CD14-positive monocyte (primary cell): ENCODE measurements at regions not wholly inside any gene's neighbourhood (a gene's known extent, or its start where the extent isn't known, plus 50 kb on each side); places are given as distances from the start of the nearest gene placed in this dataset.

ENCODE experiments used
- DNase-seq, 3 donors: peaks; one replicate each; pipeline ENCODE4 v3.0.0-alpha.2; 2011 to 2022
- H2AFZ ChIP-seq: 2 replicates; pipeline ENCODE4 v1.6.0; 2012; ENCODE audit warnings: mild to moderate bottlenecking, low read depth, low read length, inconsistent platforms; ENCODE audit not compliant: insufficient read depth, poor library complexity, severe bottlenecking
- H3K27ac ChIP-seq, 2 donors: 1 replicate in 1 of 2; 2 replicates in 1 of 2; pipeline ENCODE4 v1.5.1; 2012 to 2013; ENCODE audit warnings: low read length in 2 of 2, control low read depth in 1 of 2, inconsistent platforms in 1 of 2, low read depth in 1 of 2, mild to moderate bottlenecking in 1 of 2
- H3K27me3 ChIP-seq, 2 donors: one replicate each; pipeline versions ENCODE4 v1.6.0 to v1.6.1; 2011 to 2013; ENCODE audit warnings: low read length in 2 of 2; ENCODE audit not compliant: control insufficient read depth in 2 of 2, insufficient read depth in 2 of 2
- H3K36me3 ChIP-seq, 2 donors: replicated peaks in 1 of 2; 1 replicate in 1 of 2; 2 replicates in 1 of 2; pipeline versions ENCODE4 v1.5.1 to v1.6.1; 2012 to 2013; ENCODE audit warnings: low read length in 2 of 2, control low read depth in 1 of 2, inconsistent platforms in 1 of 2, mild to moderate bottlenecking in 1 of 2; ENCODE audit not compliant: insufficient read depth in 2 of 2, control insufficient read depth in 1 of 2
- H3K4me1 ChIP-seq, 2 donors: 1 replicate in 1 of 2; 2 replicates in 1 of 2; pipeline versions ENCODE4 v1.5.1 to v1.6.1; 2012 to 2013; ENCODE audit warnings: low read length in 2 of 2, control low read depth in 1 of 2, inconsistent platforms in 1 of 2, mild to moderate bottlenecking in 1 of 2, moderate library complexity in 1 of 2; ENCODE audit not compliant: insufficient read depth in 2 of 2, control insufficient read depth in 1 of 2
- H3K4me2 ChIP-seq: replicated peaks from 2 replicates; pipeline ENCODE3; 2012; ENCODE audit warnings: low read length, moderate library complexity, mild to moderate bottlenecking; ENCODE audit not compliant: poor library complexity, severe bottlenecking; ENCODE audit errors: extremely low read depth
- H3K4me3 ChIP-seq, 3 experiments: fragments of 200-600 bp in 1 of 3; sonication (generic) in 1 of 3; replicated peaks in 1 of 3; 1 replicate in 2 of 3; 2 replicates in 1 of 3; pipeline ENCODE4 v1.5.1; 2011 to 2013; ENCODE audit warnings: low read length in 3 of 3, mild to moderate bottlenecking in 3 of 3, control low read depth in 2 of 3, low read depth in 2 of 3, inconsistent platforms in 1 of 3, moderate library complexity in 1 of 3
- H3K79me2 ChIP-seq: 2 replicates; pipeline ENCODE4 v1.6.0; 2012; ENCODE audit warnings: mild to moderate bottlenecking, control low read depth, inconsistent platforms, low read length, moderate library complexity; ENCODE audit not compliant: insufficient read depth
- H3K9ac ChIP-seq: 2 replicates; pipeline ENCODE4 v1.6.0; 2017; ENCODE audit warnings: low read length, mild to moderate bottlenecking; ENCODE audit not compliant: insufficient read depth, poor library complexity, severe bottlenecking
- H3K9me3 ChIP-seq, 2 donors: replicated peaks in 1 of 2; 1 replicate in 1 of 2; 2 replicates in 1 of 2; pipeline versions ENCODE4 v1.5.1 to v1.6.1; 2012 to 2013; ENCODE audit warnings: low read length in 2 of 2, control low read depth in 1 of 2; ENCODE audit not compliant: control insufficient read depth in 1 of 2, insufficient read depth in 1 of 2
- H4K20me1 ChIP-seq: 2 replicates; pipeline ENCODE4 v1.6.0; 2012; ENCODE audit warnings: mild to moderate bottlenecking, low read length, control low read depth, moderate library complexity; ENCODE audit not compliant: insufficient read depth
- H3K27ac Mint-ChIP-seq, 7 donors: one replicate each; pipeline ENCODE4 v1.8.0; 2020; ENCODE audit warnings: mild to moderate bottlenecking in 7 of 7, mixed read lengths in 7 of 7, moderate library complexity in 6 of 7, inconsistent platforms in 2 of 7
- H3K27me3 Mint-ChIP-seq, 3 donors: one replicate each; pipeline ENCODE4 v1.8.0; 2021 to 2022; ENCODE audit warnings: low read depth in 3 of 3, mild to moderate bottlenecking in 3 of 3, mixed read lengths in 3 of 3, moderate library complexity in 3 of 3, inconsistent platforms in 1 of 3
- H3K36me3 Mint-ChIP-seq, 2 donors: one replicate each; pipeline ENCODE4 v1.8.0; 2020; ENCODE audit warnings: mixed read lengths in 2 of 2, inconsistent platforms in 1 of 2, mild to moderate bottlenecking in 1 of 2
- H3K4me1 Mint-ChIP-seq: one replicate; pipeline ENCODE4 v1.8.0; 2020; ENCODE audit warnings: mild to moderate bottlenecking, mixed read lengths
- H3K4me3 Mint-ChIP-seq, 2 donors: one replicate each; pipeline ENCODE4 v1.8.0; 2020; ENCODE audit warnings: mild to moderate bottlenecking in 2 of 2, mixed read lengths in 2 of 2, moderate library complexity in 1 of 2
- H3K9me3 Mint-ChIP-seq, 7 donors: one replicate each; pipeline ENCODE4 v1.8.0; 2020 to 2022; ENCODE audit warnings: mixed read lengths in 7 of 7, mild to moderate bottlenecking in 6 of 7, moderate library complexity in 6 of 7, inconsistent platforms in 2 of 7
- WGBS: methylation state at CpG from one replicate; pipeline ENCODE4 v1.1.5; 2013; ENCODE audit warnings: missing lambda C conversion rate; ENCODE audit not compliant: insufficient coverage; 5-methylcytosine and 5-hydroxymethylcytosine counted together
- intact Hi-C, 2 donors: fragments of 100-400 bp; cut with micrococcal nuclease; formaldehyde crosslinking; loops; one replicate each; pipeline versions ENCODE4 v1.15.0 to v1.15.1; 2023
- TF ChIP-seq, protein P1 (sequence below): fragments of 200-600 bp; IDR thresholded peaks from one replicate; pipeline ENCODE4 v1.8.0; 2022; ENCODE audit warnings: antibody characterized with exemption, mild to moderate bottlenecking

DNA sequence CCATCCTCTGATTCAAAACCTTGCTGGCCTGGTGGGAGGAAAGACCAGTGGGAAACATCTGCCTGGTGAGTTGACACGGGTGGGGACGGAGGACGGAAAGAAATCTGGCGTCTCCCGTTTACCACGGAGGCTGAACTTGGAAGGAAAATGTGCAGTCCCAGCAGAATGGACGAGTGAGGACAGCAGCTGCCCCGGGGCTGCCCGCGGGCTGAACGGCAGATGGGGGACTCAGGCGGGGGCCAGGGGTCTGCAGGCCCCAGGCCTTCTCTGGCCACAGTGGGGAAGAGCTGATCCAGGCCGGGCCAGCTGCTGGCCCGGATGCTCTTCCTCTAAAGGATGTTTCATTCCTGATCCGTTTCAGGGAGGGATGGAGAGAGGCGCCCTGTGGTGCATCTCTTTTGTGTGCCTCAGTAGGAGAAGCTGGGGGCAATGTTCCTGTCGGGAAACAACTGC lies 147.5 kb upstream of the CHST15 start:
- Histone ChIP-seq H3K27me3 (no peaks in the 10 kb centered on the region), H3K4me2 (no peak overlapping the region), H3K9ac (no peak overlapping the region), H2AFZ (no peak overlapping the region), H3K4me1 (peaks cover 7 to 11% of the 10 kb centered on the region in 2 donors), H3K9me3 (no peaks in the 10 kb centered on the region), H3K4me3 (no peak overlapping the region), H3K79me2 (no peaks in the 10 kb centered on the region), H3K27ac (no peak overlapping the region), H3K36me3 (no peaks in the 10 kb centered on the region), H4K20me1 (no peaks in the 10 kb centered on the region)
- H3K4me1 Mint-ChIP-seq = peaks cover 12% of the 10 kb centered on the region
- no peak overlapping the region for H3K4me3 Mint-ChIP-seq
- 96% methylated on average over 15 of the region's 17 CpGs for WGBS
- peaks cover 2 to 10% (median 4%) of the 10 kb centered on the region in 7 donors for H3K9me3 Mint-ChIP-seq
- no peak overlapping the region for H3K27ac Mint-ChIP-seq
- no peaks in the 10 kb centered on the region for H3K36me3 Mint-ChIP-seq
- TF ChIP-seq, protein P1, sequence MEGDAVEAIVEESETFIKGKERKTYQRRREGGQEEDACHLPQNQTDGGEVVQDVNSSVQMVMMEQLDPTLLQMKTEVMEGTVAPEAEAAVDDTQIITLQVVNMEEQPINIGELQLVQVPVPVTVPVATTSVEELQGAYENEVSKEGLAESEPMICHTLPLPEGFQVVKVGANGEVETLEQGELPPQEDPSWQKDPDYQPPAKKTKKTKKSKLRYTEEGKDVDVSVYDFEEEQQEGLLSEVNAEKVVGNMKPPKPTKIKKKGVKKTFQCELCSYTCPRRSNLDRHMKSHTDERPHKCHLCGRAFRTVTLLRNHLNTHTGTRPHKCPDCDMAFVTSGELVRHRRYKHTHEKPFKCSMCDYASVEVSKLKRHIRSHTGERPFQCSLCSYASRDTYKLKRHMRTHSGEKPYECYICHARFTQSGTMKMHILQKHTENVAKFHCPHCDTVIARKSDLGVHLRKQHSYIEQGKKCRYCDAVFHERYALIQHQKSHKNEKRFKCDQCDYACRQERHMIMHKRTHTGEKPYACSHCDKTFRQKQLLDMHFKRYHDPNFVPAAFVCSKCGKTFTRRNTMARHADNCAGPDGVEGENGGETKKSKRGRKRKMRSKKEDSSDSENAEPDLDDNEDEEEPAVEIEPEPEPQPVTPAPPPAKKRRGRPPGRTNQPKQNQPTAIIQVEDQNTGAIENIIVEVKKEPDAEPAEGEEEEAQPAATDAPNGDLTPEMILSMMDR = no peak
- no peak for DNase-seq
- peaks cover 4 to 8% (median 6%) of the 10 kb centered on the region in 3 donors for H3K27me3 Mint-ChIP-seq
- intact Hi-C loops = no loop called here

DNA sequence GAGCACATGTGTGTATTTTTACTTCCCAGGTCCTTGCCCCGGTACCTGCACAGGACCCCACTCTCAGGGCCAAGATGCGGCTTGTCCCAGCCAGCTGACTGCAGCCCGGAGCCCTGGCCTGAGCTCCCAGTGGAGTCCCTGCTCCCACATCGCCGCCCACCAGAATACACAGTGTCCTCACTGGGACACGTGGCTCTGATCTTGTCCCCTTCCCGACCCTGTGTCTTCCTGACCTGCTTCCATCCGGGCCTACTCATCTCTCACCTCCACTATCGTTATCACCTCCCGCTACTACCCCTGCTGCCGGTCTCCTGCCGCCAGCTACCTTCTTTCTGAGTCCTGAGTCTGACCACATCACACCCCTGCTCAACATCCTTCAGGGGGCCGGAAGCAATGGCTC lies 146.3 kb upstream of the CHST15 start:
- H3K4me2 ChIP-seq = no peak overlapping the region
- no peak overlapping the region for H3K9ac ChIP-seq
- H3K27ac Mint-ChIP-seq = peak overlapping the region in 1 of 7 donors; percentile 18
- H3K4me3 ChIP-seq = no peak overlapping the region
- no peaks in the 10 kb centered on the region for H3K27me3 ChIP-seq
- no peak for DNase-seq
- no peaks in the 10 kb centered on the region for H3K79me2 ChIP-seq
- intact Hi-C loops = no loop called here
- no peak overlapping the region for H3K27ac ChIP-seq
- H3K27me3 Mint-ChIP-seq = peaks cover 2 to 7% (median 4%) of the 10 kb centered on the region in 3 donors
- H3K36me3 Mint-ChIP-seq = no peaks in the 10 kb centered on the region
- H3K36me3 ChIP-seq = no peaks in the 10 kb centered on the region
- peaks cover 2 to 10% (median 4%) of the 10 kb centered on the region in 7 donors for H3K9me3 Mint-ChIP-seq
- H2AFZ ChIP-seq = no peak overlapping the region
- H3K9me3 ChIP-seq = no peaks in the 10 kb centered on the region
- no peaks in the 10 kb centered on the region for H3K4me1 ChIP-seq
- no peaks in the 10 kb centered on the region for H4K20me1 ChIP-seq
- 93% methylated on average over 11 of the region's 13 CpGs for WGBS
- TF ChIP-seq, protein P1 = no peak
- H3K4me1 Mint-ChIP-seq = peaks cover 5% of the 10 kb centered on the region
- H3K4me3 Mint-ChIP-seq = no peak overlapping the region
